HCT116 (cell line): ENCODE measurements at regions not wholly inside any gene's neighbourhood (a gene's known extent, or its start where the extent isn't known, plus 50 kb on each side); places are given as distances from the start of the nearest gene placed in this dataset.
A peak's percentile ranks its signal among the peaks of the same experiment; 100 is the strongest.

Experiments
- ATAC-seq: fragments of 200-7000 bp; cut with Tn5 transposase; 2 replicates; pipeline ENCODE4 v1.9.1; 2020; ENCODE audit warnings: mild to moderate bottlenecking, moderate library complexity
- BruUV-seq: library from RNA; stranded (reverse); fragments of 400-500 nt; replicated peaks from 2 replicates; lab custom pipeline; 2021; lab: Mats Ljungman, UMichigan
- CTCF ChIA-PET: fragments of 300-600 bp; sonication (Branson Sonifier 250); formaldehyde crosslinking; loops from one replicate; lab custom pipeline; 2021; ENCODE audit warnings: antibody characterized with exemption; lab: Charles Lee
- POLR2A ChIA-PET: fragments of 300-600, 350-600 bp; sonication (Branson Sonifier 250); formaldehyde crosslinking; loops from one replicate; lab custom pipeline; 2021; ENCODE audit warnings: antibody characterized with exemption; lab: Charles Lee
- RAD21 ChIA-PET, 2 experiments: fragments of 300-600 bp; sonication (Branson Sonifier 250); formaldehyde crosslinking; loops; one replicate each; lab custom pipeline; 2023; ENCODE audit warnings: low total read pairs in 2 of 2; ENCODE audit not compliant: uncharacterized antibody in 2 of 2, unreplicated experiment in 2 of 2, low non-redundant PET in 1 of 2; lab: Charles Lee
- DNase-seq: peaks from one replicate; pipeline ENCODE4 v3.0.0-alpha.2; 2010; ENCODE audit warnings: low read depth, low spot score
- H2AFZ ChIP-seq: fragments of 200-600 bp; shearing (Covaris generic), sonication (generic); 2 replicates; pipeline ENCODE4 v1.6.1; 2017; ENCODE audit warnings: low read depth, mixed run types, mixed read lengths, antibody characterized with exemption, low read length; ENCODE audit not compliant: poor library complexity, severe bottlenecking
- H3K27ac ChIP-seq: 2 replicates; pipeline ENCODE4 v1.5.1; 2012; ENCODE audit warnings: low read depth, low read length
- H3K27me3 ChIP-seq: fragments of 200-600 bp; sonication (generic); 2 replicates; pipeline ENCODE4 v1.6.1; 2016; ENCODE audit warnings: mixed run types, low read length, mixed read lengths; ENCODE audit not compliant: insufficient read depth
- H3K36me3 ChIP-seq, 2 experiments: fragments of 200-500 bp in 1 of 2; fragments of 200-600 bp in 1 of 2; sonication (Bioruptor generic) in 1 of 2; sonication (generic) in 1 of 2; 2 replicates each; pipeline versions ENCODE4 v1.5.1 to v1.6.1; 2014 to 2016; ENCODE audit warnings: low read length in 2 of 2, inconsistent platforms in 1 of 2, mixed read lengths in 1 of 2, mixed run types in 1 of 2; ENCODE audit not compliant: insufficient read depth in 2 of 2, control insufficient read depth in 1 of 2
- H3K4me1 ChIP-seq, 2 experiments: fragments of 200-600 bp in 1 of 2; sonication (generic) in 1 of 2; 2 replicates each; pipeline versions ENCODE4 v1.5.1 to v1.6.1; 2012 to 2017; ENCODE audit warnings: low read length in 2 of 2, inconsistent platforms in 1 of 2, mild to moderate bottlenecking in 1 of 2, mixed read lengths in 1 of 2, mixed run types in 1 of 2, moderate library complexity in 1 of 2; ENCODE audit not compliant: insufficient read depth in 2 of 2, control insufficient read depth in 1 of 2
- H3K4me2 ChIP-seq: fragments of 200-600 bp; sonication (generic); 2 replicates; pipeline ENCODE4 v1.6.1; 2017; ENCODE audit warnings: mixed run types, low read length, mixed read lengths
- H3K4me3 ChIP-seq, 2 experiments: fragments of 200-600 bp in 1 of 2; sonication (generic) in 1 of 2; replicated peaks in 1 of 2; 2 replicates each; pipeline ENCODE4 v1.5.1; 2011 to 2016; ENCODE audit warnings: low read length in 2 of 2, control low read depth in 1 of 2, low read depth in 1 of 2, mild to moderate bottlenecking in 1 of 2, mixed read lengths in 1 of 2, mixed run types in 1 of 2
- H3K79me2 ChIP-seq: fragments of 200-600 bp; sonication (generic); 2 replicates; pipeline ENCODE4 v1.6.1; 2017; ENCODE audit warnings: mild to moderate bottlenecking, mixed run types, low read length, moderate library complexity, mixed read lengths; ENCODE audit not compliant: insufficient read depth
- H3K9ac ChIP-seq: fragments of 200-600 bp; sonication (generic); 2 replicates; pipeline ENCODE4 v1.6.1; 2016; ENCODE audit warnings: low read length, mixed read lengths
- H3K9me2 ChIP-seq: fragments of 200-600 bp; sonication (generic), shearing (Covaris generic); 2 replicates; pipeline ENCODE4 v1.6.1; 2017; ENCODE audit warnings: mixed run types, mild to moderate bottlenecking, moderate library complexity; ENCODE audit not compliant: insufficient read depth
- H3K9me3 ChIP-seq, 2 experiments: fragments of 200-500 bp in 1 of 2; fragments of 200-600 bp in 1 of 2; sonication (Bioruptor generic) in 1 of 2; sonication (generic) in 1 of 2; 2 replicates each; pipeline ENCODE4 v1.6.1; 2014 to 2017; ENCODE audit warnings: low read length in 2 of 2, mixed read lengths in 2 of 2, inconsistent platforms in 1 of 2, low read depth in 1 of 2, mild to moderate bottlenecking in 1 of 2, mixed run types in 1 of 2, moderate library complexity in 1 of 2; ENCODE audit not compliant: control insufficient read depth in 1 of 2, insufficient read depth in 1 of 2
- H4K20me1 ChIP-seq: fragments of 200-600 bp; sonication (generic), shearing (Covaris generic); 2 replicates; pipeline ENCODE4 v1.6.1; 2017; ENCODE audit warnings: mixed run types, mild to moderate bottlenecking, moderate library complexity; ENCODE audit not compliant: insufficient read depth
- EZH2 ChIP-seq: fragments of 200-600 bp; sonication (generic); IDR thresholded peaks from 2 replicates; pipeline ENCODE4 v1.6.1; 2017; ENCODE audit warnings: antibody characterized with exemption, mixed run types
- EZH2phosphoT487 ChIP-seq: fragments of 200-600 bp; IDR thresholded peaks from 2 replicates; pipeline ENCODE4 v1.6.1; 2018; ENCODE audit warnings: antibody characterized with exemption, borderline replicate concordance
- FOSL1 ChIP-seq: IDR thresholded peaks from 2 replicates; pipeline ENCODE4 v1.6.1; 2012; ENCODE audit warnings: low read depth
- JUND ChIP-seq: IDR thresholded peaks from 2 replicates; pipeline ENCODE4 v1.6.1; 2012
- RAD21 ChIP-seq: IDR thresholded peaks from 2 replicates; pipeline ENCODE4 v1.6.1; 2012; ENCODE audit warnings: low read depth, mild to moderate bottlenecking
- SP1 ChIP-seq: IDR thresholded peaks from 2 replicates; pipeline ENCODE4 v1.6.1; 2012; ENCODE audit warnings: low read depth
- SRF ChIP-seq: IDR thresholded peaks from 2 replicates; pipeline ENCODE4 v1.6.1; 2012; ENCODE audit warnings: low read depth
- TCF7L2 ChIP-seq: IDR thresholded peaks from 2 replicates; pipeline ENCODE4 v1.7.0; 2011; ENCODE audit warnings: borderline replicate concordance, inconsistent platforms; ENCODE audit not compliant: insufficient read depth, insufficient read length; ENCODE audit errors: extremely low read depth
- intact Hi-C: fragments of 100-400 bp; cut with micrococcal nuclease; formaldehyde crosslinking; loops from 2 replicates; pipeline ENCODE4 v1.10.0; 2022
- TF ChIP-seq, protein P1 (sequence below): IDR thresholded peaks from 2 replicates; pipeline ENCODE4 v1.6.1; 2012; ENCODE audit warnings: low read depth

DNA sequence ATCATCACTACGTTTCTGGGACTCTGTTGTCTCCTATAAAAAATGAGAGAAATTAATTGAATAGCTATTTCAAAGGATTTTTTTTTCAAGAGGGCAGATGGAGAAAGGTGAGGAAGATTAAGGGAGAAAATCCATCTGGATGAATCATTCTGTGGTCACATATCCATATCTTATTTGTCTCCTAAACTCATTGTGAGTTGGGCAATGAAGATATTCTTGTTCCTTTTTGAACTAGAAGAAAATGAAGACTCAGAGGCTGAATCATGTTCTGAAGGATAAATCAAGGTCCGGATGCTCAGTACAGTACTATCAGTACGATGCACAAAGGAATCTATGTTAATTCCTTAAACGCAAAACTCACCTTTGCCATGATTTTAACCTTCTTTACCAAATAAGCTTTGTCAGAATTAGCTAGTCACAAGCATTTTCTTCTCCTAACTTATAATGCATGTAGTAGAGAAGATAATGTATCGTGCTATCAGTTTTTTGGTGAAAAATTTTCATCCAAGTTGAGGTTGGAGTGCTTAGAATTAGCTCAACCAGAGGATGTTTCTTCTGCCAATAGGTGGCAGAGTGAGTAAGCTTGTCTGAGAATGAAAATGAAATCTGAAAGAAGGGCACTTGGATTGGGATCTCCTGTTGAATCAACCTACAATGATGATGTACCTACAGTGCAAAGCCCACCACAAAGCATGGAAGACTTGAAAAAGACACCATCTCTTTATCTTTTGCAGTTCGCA, 446.9 kb downstream of the KIF20B start (continued):
- TF ChIP-seq, protein P1, sequence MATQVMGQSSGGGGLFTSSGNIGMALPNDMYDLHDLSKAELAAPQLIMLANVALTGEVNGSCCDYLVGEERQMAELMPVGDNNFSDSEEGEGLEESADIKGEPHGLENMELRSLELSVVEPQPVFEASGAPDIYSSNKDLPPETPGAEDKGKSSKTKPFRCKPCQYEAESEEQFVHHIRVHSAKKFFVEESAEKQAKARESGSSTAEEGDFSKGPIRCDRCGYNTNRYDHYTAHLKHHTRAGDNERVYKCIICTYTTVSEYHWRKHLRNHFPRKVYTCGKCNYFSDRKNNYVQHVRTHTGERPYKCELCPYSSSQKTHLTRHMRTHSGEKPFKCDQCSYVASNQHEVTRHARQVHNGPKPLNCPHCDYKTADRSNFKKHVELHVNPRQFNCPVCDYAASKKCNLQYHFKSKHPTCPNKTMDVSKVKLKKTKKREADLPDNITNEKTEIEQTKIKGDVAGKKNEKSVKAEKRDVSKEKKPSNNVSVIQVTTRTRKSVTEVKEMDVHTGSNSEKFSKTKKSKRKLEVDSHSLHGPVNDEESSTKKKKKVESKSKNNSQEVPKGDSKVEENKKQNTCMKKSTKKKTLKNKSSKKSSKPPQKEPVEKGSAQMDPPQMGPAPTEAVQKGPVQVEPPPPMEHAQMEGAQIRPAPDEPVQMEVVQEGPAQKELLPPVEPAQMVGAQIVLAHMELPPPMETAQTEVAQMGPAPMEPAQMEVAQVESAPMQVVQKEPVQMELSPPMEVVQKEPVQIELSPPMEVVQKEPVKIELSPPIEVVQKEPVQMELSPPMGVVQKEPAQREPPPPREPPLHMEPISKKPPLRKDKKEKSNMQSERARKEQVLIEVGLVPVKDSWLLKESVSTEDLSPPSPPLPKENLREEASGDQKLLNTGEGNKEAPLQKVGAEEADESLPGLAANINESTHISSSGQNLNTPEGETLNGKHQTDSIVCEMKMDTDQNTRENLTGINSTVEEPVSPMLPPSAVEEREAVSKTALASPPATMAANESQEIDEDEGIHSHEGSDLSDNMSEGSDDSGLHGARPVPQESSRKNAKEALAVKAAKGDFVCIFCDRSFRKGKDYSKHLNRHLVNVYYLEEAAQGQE: no peak

DNA sequence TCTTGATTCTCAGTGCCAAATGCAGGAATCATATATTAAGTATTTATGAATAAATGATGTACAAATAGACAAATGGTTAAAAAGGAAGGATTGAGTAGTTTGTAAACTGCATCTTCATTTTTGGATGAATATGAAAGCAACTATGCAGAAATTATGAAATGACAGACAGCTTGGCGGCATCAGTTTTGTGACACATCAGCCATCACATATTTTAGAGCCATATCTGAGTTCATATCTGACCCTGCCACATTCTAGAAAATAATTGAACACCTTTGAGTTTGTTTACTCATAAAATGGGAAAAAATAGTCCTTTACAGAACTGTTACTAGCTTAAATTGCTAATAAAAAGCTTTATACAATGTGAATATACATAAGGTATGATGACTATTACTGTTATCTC, 448.2 kb downstream of the KIF20B start:
- Histone ChIP-seq H3K4me1 (peaks cover 38 to 52% of the 10 kb centered on the region in 2 experiments), H3K4me2 (peak overlapping the region; percentile 56), H3K27ac (peak overlapping the region; percentile 90; the same call in 1 of the 2 replicates), H3K79me2 (no peaks in the 10 kb centered on the region), H3K9me3 (no peaks in the 10 kb centered on the region), H3K27me3 (no peaks in the 10 kb centered on the region), H3K4me3 (no peak overlapping the region), H3K36me3 (peaks cover 0 to 4% of the 10 kb centered on the region in 2 experiments; a peak in 1 of 4 replicates), H2AFZ (peak overlapping the region; percentile 90), H4K20me1 (no peaks in the 10 kb centered on the region), H3K9me2 (no peaks in the 10 kb centered on the region), H3K9ac (peak overlapping the region; percentile 42)
- no TSS peak for BruUV-seq
- DNase-seq (no peak), ATAC-seq (no peak)
- ChIA-PET RAD21 (no interaction called here), CTCF (no interaction called here), POLR2A (no interaction called here)
- peak; percentile 33; the same call in 1 of the 2 replicates for TF ChIP-seq SP1
- TF ChIP-seq EZH2: no peak
- peak; percentile 32; the same call in 1 of the 2 replicates for TF ChIP-seq JUND
- no peak for TF ChIP-seq TCF7L2
- TF ChIP-seq EZH2phosphoT487: no peak
- TF ChIP-seq FOSL1: no peak
- TF ChIP-seq RAD21: no peak; the same call in 1 of the 2 replicates
- TF ChIP-seq SRF: no peak
- intact Hi-C loops: loop anchor here (5.0 kb wide), 4 partner anchors 168 to 708 kb away; partner anchors contain the start of gene HTR7
